Gastroesophageal sphincter (tissue), 4 donors: ENCODE measurements at regions not wholly inside any gene's neighbourhood (a gene's known extent, or its start where the extent isn't known, plus 50 kb on each side); places are given as distances from the start of the nearest gene placed in this dataset.
"Not testable (repeated sequence)": the region's sequence is repeated elsewhere in the genome, so short reads cannot be mapped to it uniquely, and the experiment has no call there.

Experiments
- ATAC-seq: fragments of 150-250 bp; one replicate; pipeline ENCODE4 v1.9.1; 2016; ENCODE audit warnings: mild to moderate bottlenecking, moderate library complexity
- H3K27ac ChIP-seq, 4 donors: fragments of 200-600 bp; sonication (generic) in 3 of 4; 1 replicate in 3 of 4; 2 replicates in 1 of 4; pipeline ENCODE4 v1.5.1; 2016 to 2019
- H3K27me3 ChIP-seq: fragments of 200-600 bp; sonication (generic); one replicate; pipeline ENCODE4 v1.5.1; 2019
- H3K36me3 ChIP-seq, 2 donors: fragments of 200-600 bp; sonication (generic); one replicate each; pipeline ENCODE4 v1.5.1; 2019; ENCODE audit warnings: control low read depth in 1 of 2
- H3K4me1 ChIP-seq, 3 donors: fragments of 200-600 bp; sonication (generic); 1 replicate in 2 of 3; 2 replicates in 1 of 3; pipeline ENCODE4 v1.5.1; 2016 to 2019; ENCODE audit warnings: control low read depth in 2 of 3
- H3K4me3 ChIP-seq, 2 donors: fragments of 200-600 bp; sonication (generic); one replicate each; pipeline ENCODE4 v1.5.1; 2019; ENCODE audit warnings: mild to moderate bottlenecking in 1 of 2, moderate library complexity in 1 of 2
- H3K9me3 ChIP-seq, 3 donors: fragments of 200-600 bp; sonication (generic); one replicate each; pipeline ENCODE4 v1.5.1; 2017 to 2019; ENCODE audit warnings: control low read depth in 2 of 3
- CTCF ChIP-seq, 4 experiments: fragments of 200-600 bp in 2 of 4; fragments of 450-650 bp in 2 of 4; sonication (generic) in 1 of 4; IDR thresholded peaks; one replicate each; pipeline ENCODE4 v1.5.1; 2017 to 2019; ENCODE audit warnings: antibody characterized with exemption in 4 of 4, mild to moderate bottlenecking in 2 of 4, moderate library complexity in 2 of 4
- EP300 ChIP-seq: sonication (generic); formaldehyde crosslinking; IDR thresholded peaks from one replicate; pipeline ENCODE4 v1.6.1; 2017; ENCODE audit warnings: antibody characterized with exemption, mild to moderate bottlenecking
- POLR2A ChIP-seq, 2 donors: fragments of 450-650 bp; IDR thresholded peaks; one replicate each; pipeline ENCODE4 v1.6.1; 2017; ENCODE audit warnings: antibody characterized with exemption in 2 of 2, mild to moderate bottlenecking in 2 of 2, moderate library complexity in 1 of 2
- POLR2AphosphoS5 ChIP-seq: sonication (generic); formaldehyde crosslinking; IDR thresholded peaks from one replicate; pipeline ENCODE4 v1.6.1; 2017; ENCODE audit warnings: antibody characterized with exemption
- WGBS, 2 donors: methylation state at CpG; one replicate each; pipeline ENCODE4 v1.1.5; 2018; ENCODE audit warnings: low coverage in 1 of 2; 5-methylcytosine and 5-hydroxymethylcytosine counted together

DNA sequence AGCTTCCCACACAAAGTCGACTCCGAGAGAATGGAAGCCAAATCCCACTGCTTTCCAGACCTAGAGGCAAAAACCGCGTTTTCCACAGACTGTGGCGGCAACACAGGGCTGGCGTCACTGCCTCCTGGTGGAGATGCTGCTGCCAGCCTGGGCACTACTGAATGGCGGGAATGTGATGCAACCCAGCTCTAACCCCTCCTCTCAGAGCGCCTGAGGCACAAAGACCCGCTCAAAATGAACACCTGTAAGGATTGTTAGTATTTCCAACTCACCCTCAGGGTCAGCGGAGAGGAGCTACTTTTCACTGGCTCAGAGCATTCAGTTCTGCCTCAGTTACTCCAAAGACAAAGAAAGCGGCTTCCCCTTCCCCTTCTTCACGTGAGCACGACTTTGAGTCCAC lies 548.0 kb upstream of the SALL3 start:
- 78 to 83% methylated on average over 4 to 7 of the region's 13 CpGs for WGBS, 2 donors
- TF ChIP-seq CTCF (IDR thresholded peaks at IDR 0.05) (no peak), POLR2A (IDR thresholded peaks at IDR 0.05) (no peak), POLR2AphosphoS5 (no peak), EP300 (no peak)
- ATAC-seq, result no peak
- Histone ChIP-seq H3K27me3 (peaks cover 25% of the 10 kb centered on the region), H3K36me3 (no peaks in the 10 kb centered on the region), H3K4me3 (no peak overlapping the region), H3K4me1 (no peaks in the 10 kb centered on the region), H3K27ac (no peak overlapping the region), H3K9me3 (no peaks in the 10 kb centered on the region)

DNA sequence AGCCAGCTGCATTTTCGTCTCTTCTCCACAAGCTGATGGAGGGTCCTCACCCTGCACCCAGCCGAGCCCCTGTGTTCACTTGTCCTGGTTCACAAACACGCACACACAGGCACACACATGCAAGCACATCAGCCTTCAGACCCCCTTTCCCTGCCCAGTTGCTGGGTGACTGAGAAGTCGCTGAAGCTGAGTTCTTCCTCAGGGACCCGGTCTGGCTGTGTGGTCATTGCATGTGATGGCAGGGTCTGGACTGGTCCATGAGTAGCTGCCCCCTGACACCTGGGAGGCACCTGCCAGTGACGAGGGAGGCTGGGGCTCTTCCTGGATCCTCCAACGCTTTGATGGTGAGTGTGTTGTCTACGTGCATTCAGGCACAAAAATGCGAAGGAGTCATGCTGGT lies 546.1 kb upstream of the SALL3 start:
- Histone ChIP-seq H3K4me3 (no peak overlapping the region), H3K4me1 (no peaks in the 10 kb centered on the region), H3K36me3 (no peaks in the 10 kb centered on the region), H3K27me3 (peaks cover 22% of the 10 kb centered on the region), H3K9me3 (no peaks in the 10 kb centered on the region), H3K27ac (no peak overlapping the region)
- 74 to 91% methylated on average over 4 to 7 of the region's 9 CpGs for WGBS, 2 donors
- no peak for TF ChIP-seq POLR2AphosphoS5
- TF ChIP-seq CTCF (IDR thresholded peaks at IDR 0.05), result no peak
- TF ChIP-seq EP300, result no peak
- TF ChIP-seq POLR2A (IDR thresholded peaks at IDR 0.05), result no peak
- ATAC-seq, result no peak

GRCh38 chr18:78436110-78436509 lies 543.5 kb upstream of the SALL3 start:
- no peaks in the 10 kb centered on the region for H3K36me3 ChIP-seq
- no peaks in the 10 kb centered on the region for H3K4me1 ChIP-seq
- H3K27ac ChIP-seq, result no peak overlapping the region
- 70% methylated on average over 7 to 8 of the region's 8 CpGs for whole genome bisulfite sequencing, 2 donors
- H3K4me3 ChIP-seq, result no peak overlapping the region
- H3K9me3 ChIP-seq, result no peaks in the 10 kb centered on the region
- no peak for TF ChIP-seq POLR2AphosphoS5
- no peak for TF ChIP-seq EP300
- no peak for TF ChIP-seq POLR2A (IDR thresholded peaks at IDR 0.05)
- TF ChIP-seq CTCF (IDR thresholded peaks at IDR 0.05), result no peak
- no peak for ATAC-seq
- peaks cover 4% of the 10 kb centered on the region for H3K27me3 ChIP-seq

DNA sequence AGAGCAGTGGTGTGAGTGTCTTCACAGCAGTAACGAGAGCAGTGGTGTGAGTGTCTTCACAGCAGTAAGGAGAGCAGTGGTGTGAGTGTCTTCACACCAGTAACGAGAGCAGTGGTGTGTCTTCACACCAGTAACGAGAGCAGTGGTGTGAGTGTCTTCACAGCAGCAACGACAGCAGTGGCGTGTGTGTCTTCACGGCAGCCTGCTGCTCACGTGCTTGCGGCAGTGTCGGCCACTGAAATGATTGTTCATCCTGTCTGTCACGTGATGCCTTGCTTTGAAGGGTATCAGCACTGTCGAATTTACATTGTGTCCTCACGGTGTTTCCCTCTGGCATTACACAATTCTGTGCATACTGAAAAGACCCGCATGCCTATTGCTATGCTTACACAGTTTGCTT lies 541.4 kb upstream of the SALL3 start:
- H3K4me1 ChIP-seq, H3K36me3 ChIP-seq, H3K27me3 ChIP-seq, H3K27ac ChIP-seq, H3K4me3 ChIP-seq, H3K9me3 ChIP-seq, ATAC-seq: not testable (repeated sequence)
- 86 to 87% methylated on average over 11 to 13 of the region's 13 CpGs for WGBS, 2 donors

DNA sequence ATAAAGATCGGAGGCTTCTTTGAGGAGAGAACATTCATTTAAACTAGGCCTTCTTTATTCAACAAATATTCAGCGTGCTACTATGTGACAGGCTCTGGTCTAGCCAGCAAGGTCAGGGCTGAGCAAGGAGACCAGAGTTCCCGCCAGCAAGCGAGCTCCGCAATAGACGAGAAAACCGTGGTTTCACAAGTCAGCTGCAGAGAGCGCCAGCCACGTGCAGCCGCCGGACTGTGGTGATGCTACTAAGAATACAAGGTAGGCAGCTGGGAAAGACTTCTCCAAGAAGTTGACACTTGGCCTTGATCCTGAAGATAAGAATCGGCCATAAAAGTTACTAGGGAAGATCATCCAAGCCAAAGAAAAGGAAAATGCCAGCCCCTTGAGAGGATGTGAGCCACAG lies 533.7 kb upstream of the SALL3 start:
- 81 to 84% methylated on average over 3 to 12 of the region's 12 CpGs for WGBS, 2 donors
- Histone ChIP-seq H3K4me3 (no peak overlapping the region), H3K27ac (no peak overlapping the region), H3K9me3 (no peaks in the 10 kb centered on the region), H3K27me3 (peaks cover 3% of the 10 kb centered on the region), H3K36me3 (no peaks in the 10 kb centered on the region), H3K4me1 (no peaks in the 10 kb centered on the region)
- no peak for TF ChIP-seq EP300
- TF ChIP-seq POLR2A (IDR thresholded peaks at IDR 0.05), result no peak
- no peak for TF ChIP-seq CTCF (IDR thresholded peaks at IDR 0.05)
- TF ChIP-seq POLR2AphosphoS5, result no peak
- no peak for ATAC-seq

- no peak for ATAC-seq
- WGBS, 2 donors, result 20 to 27% methylated on average over 3 to 4 of the region's 4 CpGs
- no peak for TF ChIP-seq CTCF (IDR thresholded peaks at IDR 0.05)
- no peak for TF ChIP-seq POLR2AphosphoS5
- no peak for TF ChIP-seq EP300
- no peak for TF ChIP-seq POLR2A (IDR thresholded peaks at IDR 0.05)
Measured at GRCh38 chr18:78447211-78447610, 532.4 kb upstream of the SALL3 start.

More at GRCh38 chr18:78447211-78447610, 532.4 kb upstream of the SALL3 start:
- Histone ChIP-seq H3K4me3 (no peak overlapping the region), H3K9me3 (no peaks in the 10 kb centered on the region), H3K36me3 (no peaks in the 10 kb centered on the region), H3K27me3 (peaks cover 7% of the 10 kb centered on the region), H3K27ac (no peak overlapping the region), H3K4me1 (no peaks in the 10 kb centered on the region)
